B cell (primary cell): ENCODE measurements at regions not wholly inside any gene's neighbourhood (a gene's known extent, or its start where the extent isn't known, plus 50 kb on each side); places are given as distances from the start of the nearest gene placed in this dataset.

Experiments used
- CTCF ChIP-seq: fragments of 200-600 bp; IDR thresholded peaks from one replicate; pipeline ENCODE4 v1.8.0; 2022; ENCODE audit warnings: antibody characterized with exemption, mild to moderate bottlenecking
- EZH2 ChIP-seq: IDR thresholded peaks from 2 replicates; pipeline ENCODE4 v1.6.1; 2012; ENCODE audit warnings: borderline replicate concordance, low read depth, mild to moderate bottlenecking, moderate library complexity, low read length; ENCODE audit not compliant: insufficient read depth, poor library complexity, severe bottlenecking

- no peak for TF ChIP-seq CTCF
- TF ChIP-seq EZH2 = no peak
Measured at GRCh38 chr2:138428710-138429440, 72.7 kb upstream of the SPOPL start.
